Kidney (tissue), 13 donors: ENCODE measurements at regions not wholly inside any gene's neighbourhood (a gene's known extent, or its start where the extent isn't known, plus 50 kb on each side); places are given as distances from the start of the nearest gene placed in this dataset.

Experiments
- DNase-seq, 5 donors: peaks; one replicate each; pipeline ENCODE4 v3.0.0-alpha.2; 2013 to 2020
- FAIRE-seq: peaks from 2 replicates; lab custom pipeline; 2012; peaks lifted over from hg19 to GRCh38; lab: Jason Lieb, UNC
- H3K27ac ChIP-seq, 2 donors: one replicate each; pipeline ENCODE4 v1.7.0; 2013; ENCODE audit warnings: low read depth in 2 of 2, low read length in 2 of 2, inconsistent platforms in 1 of 2
- H3K27me3 ChIP-seq: one replicate; pipeline ENCODE4 v1.7.1; 2013; ENCODE audit warnings: low read length, inconsistent platforms; ENCODE audit not compliant: control insufficient read depth, insufficient read depth
- H3K36me3 ChIP-seq, 3 donors: one replicate each; pipeline versions ENCODE4 v1.7.0 to v1.7.1; 2013; ENCODE audit warnings: low read length in 3 of 3, control low read depth in 1 of 3, inconsistent platforms in 1 of 3; ENCODE audit not compliant: insufficient read depth in 3 of 3, control insufficient read depth in 2 of 3
- H3K4me1 ChIP-seq, 3 donors: one replicate each; pipeline versions ENCODE4 v1.7.0 to v1.7.1; 2013; ENCODE audit warnings: low read length in 3 of 3, inconsistent platforms in 1 of 3, low read depth in 1 of 3; ENCODE audit not compliant: control insufficient read depth in 2 of 3, insufficient read depth in 2 of 3
- H3K4me3 ChIP-seq, 3 donors: one replicate each; pipeline versions ENCODE4 v1.7.0 to v1.8.1; 2013; ENCODE audit warnings: low read length in 3 of 3, control low read depth in 1 of 3, inconsistent platforms in 1 of 3
- H3K9ac ChIP-seq, 3 donors: one replicate each; pipeline versions ENCODE4 v1.7.0 to v1.7.1; 2013; ENCODE audit warnings: low read length in 3 of 3, control low read depth in 1 of 3, inconsistent platforms in 1 of 3
- H3K9me3 ChIP-seq, 3 donors: one replicate each; pipeline versions ENCODE4 v1.7.0 to v1.7.1; 2013; ENCODE audit warnings: low read length in 3 of 3, control low read depth in 1 of 3, inconsistent platforms in 1 of 3; ENCODE audit not compliant: control insufficient read depth in 2 of 3, insufficient read depth in 1 of 3
- CTCF ChIP-seq: IDR thresholded peaks from 3 replicates; pipeline ENCODE4 v1.5.1; 2012; ENCODE audit warnings: mild to moderate bottlenecking, moderate library complexity, borderline replicate concordance; ENCODE audit not compliant: insufficient read depth; ENCODE audit errors: extremely low read depth
- intact Hi-C: fragments of 100-400 bp; cut with DNase I; formaldehyde crosslinking; loops from one replicate; pipeline ENCODE4 v1.11.1; 2022
- donor health status: control.
- donor health status: control.
- donor health status: control.
- donor health status: control.
- donor health status: control.
- donor health status: DM: yes; HTN: yes; CAD: no.
- donor health status: Normal renal cell carcinoma (clear cell type).

- H3K27ac ChIP-seq, result no peak overlapping the region
- DNase-seq, result peak in 2 of 5 donors; percentile 15 to 36
- H3K36me3 ChIP-seq, result no peaks in the 10 kb centered on the region
- intact Hi-C loops, result no loop called here
- H3K9me3 ChIP-seq, result no peaks in the 10 kb centered on the region
- H3K4me1 ChIP-seq, result no peaks in the 10 kb centered on the region
- no peaks in the 10 kb centered on the region for H3K27me3 ChIP-seq
- H3K4me3 ChIP-seq, result no peak overlapping the region
- no peak for FAIRE-seq
- no peak for TF ChIP-seq CTCF
- no peak overlapping the region for H3K9ac ChIP-seq
These were observed 98.1 kb downstream of the PHETA1 start for GRCh38 chr12:111270774-111271173.

GRCh38 chr12:111270239-111270638, 98.7 kb downstream of the PHETA1 start:
- Histone ChIP-seq H3K9me3 (no peaks in the 10 kb centered on the region), H3K36me3 (no peaks in the 10 kb centered on the region), H3K9ac (no peak overlapping the region), H3K27ac (no peak overlapping the region), H3K4me1 (no peaks in the 10 kb centered on the region), H3K4me3 (no peak overlapping the region), H3K27me3 (no peaks in the 10 kb centered on the region)
- intact Hi-C loops, result no loop called here
- no peak for TF ChIP-seq CTCF
- DNase-seq (no peak), FAIRE-seq (no peak)

- Histone ChIP-seq H3K27ac (no peak overlapping the region), H3K4me1 (no peaks in the 10 kb centered on the region), H3K9me3 (no peaks in the 10 kb centered on the region), H3K36me3 (no peaks in the 10 kb centered on the region), H3K9ac (no peak overlapping the region), H3K27me3 (no peaks in the 10 kb centered on the region), H3K4me3 (no peak overlapping the region)
- TF ChIP-seq CTCF, result no peak
- intact Hi-C loops, result no loop called here
- FAIRE-seq (no peak), DNase-seq (peak in 3 of 5 donors; percentile 29 to 83 (median 48))
These were observed 99.2 kb downstream of the PHETA1 start for GRCh38 chr12:111269718-111270117.
